GM23338 (cell line): ENCODE measurements at regions not wholly inside any gene's neighbourhood (a gene's known extent, or its start where the extent isn't known, plus 50 kb on each side); places are given as distances from the start of the nearest gene placed in this dataset.

Experiments used
- ATAC-seq: fragments of 200-7000 bp; cut with Tn5 transposase; 3 replicates; pipeline ENCODE4 v1.9.1; 2020
- DNase-seq: peaks from one replicate; pipeline ENCODE4 v3.0.0-alpha.2; 2015; ENCODE audit warnings: low spot score
- H2AFZ ChIP-seq: fragments of 200-600 bp; sonication (generic); 2 replicates; pipeline ENCODE4 v1.8.0; 2016; ENCODE audit warnings: antibody characterized with exemption, mild to moderate bottlenecking, moderate library complexity
- H3F3A ChIP-seq: fragments of 200-600 bp; sonication (generic); replicated peaks from 2 replicates; pipeline ENCODE4 v1.8.0; 2017; ENCODE audit warnings: antibody characterized with exemption, mixed run types, low read depth
- H3K27ac ChIP-seq: fragments of 200-600 bp; sonication (generic); 2 replicates; pipeline ENCODE4 v1.6.1; 2016; ENCODE audit warnings: low read depth
- H3K27me3 ChIP-seq: fragments of 200-600 bp; sonication (generic); 2 replicates; pipeline ENCODE4 v1.8.0; 2016; ENCODE audit warnings: mild to moderate bottlenecking, mixed run types, moderate library complexity; ENCODE audit not compliant: insufficient read depth
- H3K36me3 ChIP-seq: fragments of 200-600 bp; sonication (generic); 2 replicates; pipeline ENCODE4 v1.8.0; 2016; ENCODE audit warnings: mild to moderate bottlenecking; ENCODE audit not compliant: insufficient read depth
- H3K4me1 ChIP-seq: fragments of 200-600 bp; sonication (generic); 2 replicates; pipeline ENCODE4 v1.8.0; 2016; ENCODE audit warnings: mild to moderate bottlenecking, moderate library complexity; ENCODE audit not compliant: insufficient read depth
- H3K4me2 ChIP-seq: fragments of 200-600 bp; sonication (generic); 2 replicates; pipeline ENCODE4 v1.7.1; 2017; ENCODE audit warnings: mixed run types
- H3K4me3 ChIP-seq: fragments of 200-600 bp; sonication (generic); 2 replicates; pipeline ENCODE4 v1.6.1; 2016; ENCODE audit warnings: mixed run types
- H3K79me2 ChIP-seq: fragments of 200-600 bp; sonication (generic); replicated peaks from 2 replicates; pipeline ENCODE4 v1.8.0; 2017; ENCODE audit warnings: mild to moderate bottlenecking; ENCODE audit not compliant: insufficient read depth
- H3K9me2 ChIP-seq: fragments of 200-600 bp; sonication (generic); 2 replicates; pipeline ENCODE4 v1.8.0; 2017; ENCODE audit not compliant: insufficient read depth
- H4K20me1 ChIP-seq: fragments of 200-600 bp; sonication (generic); replicated peaks from 2 replicates; pipeline ENCODE4 v1.8.0; 2017; ENCODE audit warnings: mild to moderate bottlenecking; ENCODE audit not compliant: insufficient read depth
- H3K27ac Mint-ChIP-seq: 2 replicates; pipeline ENCODE4 v1.8.0; 2020; ENCODE audit warnings: inconsistent platforms, mild to moderate bottlenecking, moderate library complexity, mixed read lengths
- H3K27me3 Mint-ChIP-seq: 3 replicates; pipeline ENCODE4 v1.8.0; 2022; ENCODE audit warnings: low read depth, mild to moderate bottlenecking, moderate library complexity, mixed read lengths, inconsistent platforms; ENCODE audit not compliant: insufficient read depth, poor library complexity
- H3K36me3 Mint-ChIP-seq: 3 replicates; pipeline ENCODE4 v1.8.0; 2021; ENCODE audit warnings: low read depth, mild to moderate bottlenecking, inconsistent platforms, moderate library complexity, mixed read lengths
- H3K4me1 Mint-ChIP-seq: 3 replicates; pipeline ENCODE4 v1.8.0; 2020; ENCODE audit warnings: mild to moderate bottlenecking, inconsistent platforms, mixed read lengths
- H3K4me3 Mint-ChIP-seq: 3 replicates; pipeline ENCODE4 v1.8.0; 2021; ENCODE audit warnings: moderate library complexity, mild to moderate bottlenecking, inconsistent platforms, mixed read lengths
- H3K9me3 Mint-ChIP-seq: 3 replicates; pipeline ENCODE4 v1.8.0; 2020; ENCODE audit warnings: moderate library complexity, mild to moderate bottlenecking, inconsistent platforms, mixed read lengths
- CREB1 ChIP-seq: fragments of 250-450 bp; sonication (Bioruptor Pico); IDR thresholded peaks from 2 replicates; pipeline ENCODE4 v1.5.0; 2020; ENCODE audit warnings: low read depth, mild to moderate bottlenecking, moderate library complexity
- EZH2 ChIP-seq: fragments of 200-600 bp; sonication (generic); IDR thresholded peaks from one replicate; pipeline ENCODE4 v1.8.0; 2017; ENCODE audit warnings: antibody characterized with exemption, mild to moderate bottlenecking, low read depth; ENCODE audit not compliant: unreplicated experiment
- JUNB ChIP-seq: IDR thresholded peaks from one replicate; pipeline ENCODE4 v1.6.1; 2016; ENCODE audit warnings: antibody characterized with exemption; ENCODE audit not compliant: unreplicated experiment
- NANOG ChIP-seq: IDR thresholded peaks from 2 replicates; pipeline ENCODE4 v1.6.1; 2016; ENCODE audit warnings: antibody characterized with exemption, borderline replicate concordance
- POLR2AphosphoS5 ChIP-seq: IDR thresholded peaks from 2 replicates; pipeline ENCODE4 v1.6.1; 2016; ENCODE audit warnings: antibody characterized with exemption, low read depth
- STAT1 ChIP-seq: IDR thresholded peaks from one replicate; pipeline ENCODE4 v1.6.1; 2016; ENCODE audit warnings: antibody characterized with exemption; ENCODE audit not compliant: unreplicated experiment
- ZNF114 ChIP-seq: fragments of 250-450 bp; sonication (Bioruptor Pico); IDR thresholded peaks from 2 replicates; pipeline ENCODE4 v1.5.0; 2020; ENCODE audit warnings: mild to moderate bottlenecking, moderate library complexity
- ZNF331 ChIP-seq: fragments of 250-450 bp; sonication (Bioruptor Pico); IDR thresholded peaks from 2 replicates; pipeline ENCODE4 v1.5.0; 2020; ENCODE audit warnings: low read depth, mild to moderate bottlenecking, moderate library complexity
- TF ChIP-seq, protein P1 (sequence below): IDR thresholded peaks from 2 replicates; pipeline ENCODE4 v1.6.1; 2016; ENCODE audit warnings: antibody characterized with exemption
- TF ChIP-seq, protein P2 (sequence below): IDR thresholded peaks from one replicate; pipeline ENCODE4 v1.6.1; 2018; ENCODE audit warnings: antibody characterized with exemption; ENCODE audit not compliant: unreplicated experiment
- TF ChIP-seq, protein P3 (sequence below), 2 experiments: fragments of 200-600 bp in 1 of 2; sonication (generic) in 1 of 2; conservative IDR thresholded peaks; 2 replicates each; pipeline versions ENCODE4 v1.5.1 to v1.6.1; 2016 to 2017; ENCODE audit warnings: antibody characterized with exemption in 2 of 2, low read depth in 2 of 2, mild to moderate bottlenecking in 2 of 2, moderate library complexity in 1 of 2
- TF ChIP-seq, protein P4 (sequence below): fragments of 250-450 bp; sonication (Bioruptor Pico); IDR thresholded peaks from 2 replicates; pipeline ENCODE4 v1.5.0; 2020; ENCODE audit warnings: mild to moderate bottlenecking, moderate library complexity

DNA sequence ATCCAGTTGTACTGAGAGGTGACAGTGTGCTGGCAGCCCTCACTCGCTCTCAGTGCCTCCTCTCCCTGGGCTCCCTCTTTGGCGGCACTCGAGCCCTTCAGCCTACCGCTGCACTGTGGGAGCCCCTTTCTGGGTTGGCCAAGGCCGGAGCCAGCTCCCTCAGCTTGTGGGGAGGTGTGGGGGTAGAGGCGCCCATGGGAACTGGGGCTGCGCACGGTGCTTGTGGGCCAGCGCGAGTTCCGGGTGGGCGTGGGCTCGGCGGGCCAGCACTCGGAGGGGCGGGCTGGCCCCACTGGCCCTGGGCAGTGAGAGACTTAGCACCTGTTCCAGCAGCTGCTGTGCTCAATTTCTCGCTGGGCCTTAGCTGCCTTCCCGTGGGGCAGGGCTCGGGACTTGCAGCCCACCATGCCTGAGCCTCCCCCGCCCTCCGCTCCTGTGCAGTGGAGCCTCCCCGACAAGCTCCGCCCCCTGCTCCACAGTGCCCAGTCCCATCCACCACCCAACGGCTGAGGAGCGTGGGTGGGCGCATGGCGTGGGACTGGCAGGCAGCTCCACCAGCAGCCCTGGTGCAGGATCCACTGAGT is 342.2 kb upstream of the ZNF608 start:
- H3K9me3 Mint-ChIP-seq, result peaks cover 33% of the 10 kb centered on the region
- H3K27me3 Mint-ChIP-seq, result no peaks in the 10 kb centered on the region
- H2AFZ ChIP-seq, result peak overlapping the region; percentile 81; the same call in 1 of the 2 replicates
- no peak overlapping the region for H3K27ac ChIP-seq
- no peaks in the 10 kb centered on the region for H3K36me3 ChIP-seq
- H3K4me3 ChIP-seq, result no peak overlapping the region
- H3F3A ChIP-seq, result no peaks in the 10 kb centered on the region
- no peaks in the 10 kb centered on the region; the same call in 2 of the 3 replicates for H3K4me1 Mint-ChIP-seq
- H3K27me3 ChIP-seq, result no peaks in the 10 kb centered on the region
- TF ChIP-seq POLR2AphosphoS5 (no peak), NANOG (no peak), JUNB (no peak), EZH2 (no peak), ZNF331 (CRISPR knock-in tag) (no peak), CREB1 (no peak), ZNF114 (CRISPR knock-in tag) (no peak), STAT1 (no peak)
- TF ChIP-seq, protein P1, sequence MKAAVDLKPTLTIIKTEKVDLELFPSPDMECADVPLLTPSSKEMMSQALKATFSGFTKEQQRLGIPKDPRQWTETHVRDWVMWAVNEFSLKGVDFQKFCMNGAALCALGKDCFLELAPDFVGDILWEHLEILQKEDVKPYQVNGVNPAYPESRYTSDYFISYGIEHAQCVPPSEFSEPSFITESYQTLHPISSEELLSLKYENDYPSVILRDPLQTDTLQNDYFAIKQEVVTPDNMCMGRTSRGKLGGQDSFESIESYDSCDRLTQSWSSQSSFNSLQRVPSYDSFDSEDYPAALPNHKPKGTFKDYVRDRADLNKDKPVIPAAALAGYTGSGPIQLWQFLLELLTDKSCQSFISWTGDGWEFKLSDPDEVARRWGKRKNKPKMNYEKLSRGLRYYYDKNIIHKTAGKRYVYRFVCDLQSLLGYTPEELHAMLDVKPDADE, result no peak
- TF ChIP-seq, protein P2, sequence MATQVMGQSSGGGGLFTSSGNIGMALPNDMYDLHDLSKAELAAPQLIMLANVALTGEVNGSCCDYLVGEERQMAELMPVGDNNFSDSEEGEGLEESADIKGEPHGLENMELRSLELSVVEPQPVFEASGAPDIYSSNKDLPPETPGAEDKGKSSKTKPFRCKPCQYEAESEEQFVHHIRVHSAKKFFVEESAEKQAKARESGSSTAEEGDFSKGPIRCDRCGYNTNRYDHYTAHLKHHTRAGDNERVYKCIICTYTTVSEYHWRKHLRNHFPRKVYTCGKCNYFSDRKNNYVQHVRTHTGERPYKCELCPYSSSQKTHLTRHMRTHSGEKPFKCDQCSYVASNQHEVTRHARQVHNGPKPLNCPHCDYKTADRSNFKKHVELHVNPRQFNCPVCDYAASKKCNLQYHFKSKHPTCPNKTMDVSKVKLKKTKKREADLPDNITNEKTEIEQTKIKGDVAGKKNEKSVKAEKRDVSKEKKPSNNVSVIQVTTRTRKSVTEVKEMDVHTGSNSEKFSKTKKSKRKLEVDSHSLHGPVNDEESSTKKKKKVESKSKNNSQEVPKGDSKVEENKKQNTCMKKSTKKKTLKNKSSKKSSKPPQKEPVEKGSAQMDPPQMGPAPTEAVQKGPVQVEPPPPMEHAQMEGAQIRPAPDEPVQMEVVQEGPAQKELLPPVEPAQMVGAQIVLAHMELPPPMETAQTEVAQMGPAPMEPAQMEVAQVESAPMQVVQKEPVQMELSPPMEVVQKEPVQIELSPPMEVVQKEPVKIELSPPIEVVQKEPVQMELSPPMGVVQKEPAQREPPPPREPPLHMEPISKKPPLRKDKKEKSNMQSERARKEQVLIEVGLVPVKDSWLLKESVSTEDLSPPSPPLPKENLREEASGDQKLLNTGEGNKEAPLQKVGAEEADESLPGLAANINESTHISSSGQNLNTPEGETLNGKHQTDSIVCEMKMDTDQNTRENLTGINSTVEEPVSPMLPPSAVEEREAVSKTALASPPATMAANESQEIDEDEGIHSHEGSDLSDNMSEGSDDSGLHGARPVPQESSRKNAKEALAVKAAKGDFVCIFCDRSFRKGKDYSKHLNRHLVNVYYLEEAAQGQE, result no peak
- TF ChIP-seq, protein P3, sequence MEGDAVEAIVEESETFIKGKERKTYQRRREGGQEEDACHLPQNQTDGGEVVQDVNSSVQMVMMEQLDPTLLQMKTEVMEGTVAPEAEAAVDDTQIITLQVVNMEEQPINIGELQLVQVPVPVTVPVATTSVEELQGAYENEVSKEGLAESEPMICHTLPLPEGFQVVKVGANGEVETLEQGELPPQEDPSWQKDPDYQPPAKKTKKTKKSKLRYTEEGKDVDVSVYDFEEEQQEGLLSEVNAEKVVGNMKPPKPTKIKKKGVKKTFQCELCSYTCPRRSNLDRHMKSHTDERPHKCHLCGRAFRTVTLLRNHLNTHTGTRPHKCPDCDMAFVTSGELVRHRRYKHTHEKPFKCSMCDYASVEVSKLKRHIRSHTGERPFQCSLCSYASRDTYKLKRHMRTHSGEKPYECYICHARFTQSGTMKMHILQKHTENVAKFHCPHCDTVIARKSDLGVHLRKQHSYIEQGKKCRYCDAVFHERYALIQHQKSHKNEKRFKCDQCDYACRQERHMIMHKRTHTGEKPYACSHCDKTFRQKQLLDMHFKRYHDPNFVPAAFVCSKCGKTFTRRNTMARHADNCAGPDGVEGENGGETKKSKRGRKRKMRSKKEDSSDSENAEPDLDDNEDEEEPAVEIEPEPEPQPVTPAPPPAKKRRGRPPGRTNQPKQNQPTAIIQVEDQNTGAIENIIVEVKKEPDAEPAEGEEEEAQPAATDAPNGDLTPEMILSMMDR (conservative IDR thresholded peaks at IDR 0.05; ENCODE audit: low read depth in 2 of 2), result no peak
- TF ChIP-seq, protein P4, sequence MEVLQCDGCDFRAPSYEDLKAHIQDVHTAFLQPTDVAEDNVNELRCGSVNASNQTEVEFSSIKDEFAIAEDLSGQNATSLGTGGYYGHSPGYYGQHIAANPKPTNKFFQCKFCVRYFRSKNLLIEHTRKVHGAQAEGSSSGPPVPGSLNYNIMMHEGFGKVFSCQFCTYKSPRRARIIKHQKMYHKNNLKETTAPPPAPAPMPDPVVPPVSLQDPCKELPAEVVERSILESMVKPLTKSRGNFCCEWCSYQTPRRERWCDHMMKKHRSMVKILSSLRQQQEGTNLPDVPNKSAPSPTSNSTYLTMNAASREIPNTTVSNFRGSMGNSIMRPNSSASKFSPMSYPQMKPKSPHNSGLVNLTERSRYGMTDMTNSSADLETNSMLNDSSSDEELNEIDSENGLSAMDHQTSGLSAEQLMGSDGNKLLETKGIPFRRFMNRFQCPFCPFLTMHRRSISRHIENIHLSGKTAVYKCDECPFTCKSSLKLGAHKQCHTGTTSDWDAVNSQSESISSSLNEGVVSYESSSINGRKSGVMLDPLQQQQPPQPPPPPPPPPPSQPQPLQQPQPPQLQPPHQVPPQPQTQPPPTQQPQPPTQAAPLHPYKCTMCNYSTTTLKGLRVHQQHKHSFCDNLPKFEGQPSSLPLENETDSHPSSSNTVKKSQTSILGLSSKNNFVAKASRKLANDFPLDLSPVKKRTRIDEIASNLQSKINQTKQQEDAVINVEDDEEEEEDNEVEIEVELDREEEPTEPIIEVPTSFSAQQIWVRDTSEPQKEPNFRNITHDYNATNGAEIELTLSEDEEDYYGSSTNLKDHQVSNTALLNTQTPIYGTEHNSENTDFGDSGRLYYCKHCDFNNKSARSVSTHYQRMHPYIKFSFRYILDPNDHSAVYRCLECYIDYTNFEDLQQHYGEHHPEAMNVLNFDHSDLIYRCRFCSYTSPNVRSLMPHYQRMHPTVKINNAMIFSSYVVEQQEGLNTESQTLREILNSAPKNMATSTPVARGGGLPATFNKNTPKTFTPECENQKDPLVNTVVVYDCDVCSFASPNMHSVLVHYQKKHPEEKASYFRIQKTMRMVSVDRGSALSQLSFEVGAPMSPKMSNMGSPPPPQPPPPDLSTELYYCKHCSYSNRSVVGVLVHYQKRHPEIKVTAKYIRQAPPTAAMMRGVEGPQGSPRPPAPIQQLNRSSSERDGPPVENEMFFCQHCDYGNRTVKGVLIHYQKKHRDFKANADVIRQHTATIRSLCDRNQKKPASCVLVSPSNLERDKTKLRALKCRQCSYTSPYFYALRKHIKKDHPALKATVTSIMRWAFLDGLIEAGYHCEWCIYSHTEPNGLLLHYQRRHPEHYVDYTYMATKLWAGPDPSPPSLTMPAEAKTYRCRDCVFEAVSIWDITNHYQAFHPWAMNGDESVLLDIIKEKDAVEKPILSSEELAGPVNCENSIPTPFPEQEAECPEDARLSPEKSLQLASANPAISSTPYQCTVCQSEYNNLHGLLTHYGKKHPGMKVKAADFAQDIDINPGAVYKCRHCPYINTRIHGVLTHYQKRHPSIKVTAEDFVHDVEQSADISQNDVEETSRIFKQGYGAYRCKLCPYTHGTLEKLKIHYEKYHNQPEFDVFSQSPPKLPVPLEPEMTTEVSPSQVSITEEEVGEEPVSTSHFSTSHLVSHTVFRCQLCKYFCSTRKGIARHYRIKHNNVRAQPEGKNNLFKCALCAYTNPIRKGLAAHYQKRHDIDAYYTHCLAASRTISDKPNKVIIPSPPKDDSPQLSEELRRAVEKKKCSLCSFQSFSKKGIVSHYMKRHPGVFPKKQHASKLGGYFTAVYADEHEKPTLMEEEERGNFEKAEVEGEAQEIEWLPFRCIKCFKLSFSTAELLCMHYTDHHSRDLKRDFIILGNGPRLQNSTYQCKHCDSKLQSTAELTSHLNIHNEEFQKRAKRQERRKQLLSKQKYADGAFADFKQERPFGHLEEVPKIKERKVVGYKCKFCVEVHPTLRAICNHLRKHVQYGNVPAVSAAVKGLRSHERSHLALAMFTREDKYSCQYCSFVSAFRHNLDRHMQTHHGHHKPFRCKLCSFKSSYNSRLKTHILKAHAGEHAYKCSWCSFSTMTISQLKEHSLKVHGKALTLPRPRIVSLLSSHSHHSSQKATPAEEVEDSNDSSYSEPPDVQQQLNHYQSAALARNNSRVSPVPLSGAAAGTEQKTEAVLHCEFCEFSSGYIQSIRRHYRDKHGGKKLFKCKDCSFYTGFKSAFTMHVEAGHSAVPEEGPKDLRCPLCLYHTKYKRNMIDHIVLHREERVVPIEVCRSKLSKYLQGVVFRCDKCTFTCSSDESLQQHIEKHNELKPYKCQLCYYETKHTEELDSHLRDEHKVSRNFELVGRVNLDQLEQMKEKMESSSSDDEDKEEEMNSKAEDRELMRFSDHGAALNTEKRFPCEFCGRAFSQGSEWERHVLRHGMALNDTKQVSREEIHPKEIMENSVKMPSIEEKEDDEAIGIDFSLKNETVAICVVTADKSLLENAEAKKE (CRISPR knock-in tag), result no peak
- H3K4me2 ChIP-seq, result no peak overlapping the region
- DNase-seq (no peak), ATAC-seq (no peak)
- no peak overlapping the region for H3K27ac Mint-ChIP-seq
- H3K4me1 ChIP-seq, result no peaks in the 10 kb centered on the region
- H4K20me1 ChIP-seq, result no peaks in the 10 kb centered on the region
- H3K36me3 Mint-ChIP-seq, result peaks cover 37% of the 10 kb centered on the region
- H3K4me3 Mint-ChIP-seq, result no peak overlapping the region
- 0 out of 2 replicates have a peak, but pooled peaks cover 4% of the 10 kb centered on the region for H3K9me2 ChIP-seq
- no peaks in the 10 kb centered on the region for H3K79me2 ChIP-seq
